Endothelial cell of umbilical vein (primary cell): ENCODE measurements at regions not wholly inside any gene's neighbourhood (a gene's known extent, or its start where the extent isn't known, plus 50 kb on each side); places are given as distances from the start of the nearest gene placed in this dataset.
A peak's percentile ranks its signal among the peaks of the same experiment; 100 is the strongest.

Experiments
- BruUV-seq: library from RNA; stranded (reverse); fragments of 400-500 nt; replicated peaks from 2 replicates; lab custom pipeline; 2021; lab: Mats Ljungman, UMichigan
- CTCF ChIA-PET: fragments of 300-600, 350-600 bp; sonication (Branson Sonifier 250); formaldehyde crosslinking; loops from one replicate; lab custom pipeline; 2021; ENCODE audit warnings: antibody characterized with exemption, inconsistent platforms; lab: Charles Lee
- POLR2A ChIA-PET: fragments of 300-600, 350-600 bp; sonication (Branson Sonifier 250); formaldehyde crosslinking; loops from one replicate; lab custom pipeline; 2021; ENCODE audit warnings: antibody characterized with exemption, inconsistent platforms; lab: Charles Lee
- DNase-seq: peaks from one replicate; pipeline ENCODE4 v3.0.0-alpha.2; 2011; ENCODE audit warnings: low read depth, low spot score
- FAIRE-seq: peaks from 2 replicates; lab custom pipeline; 2011; peaks lifted over from hg19 to GRCh38; lab: Jason Lieb, UNC
- H2AFZ ChIP-seq: 2 replicates; pipeline ENCODE4 v1.6.0; 2012; ENCODE audit warnings: low read depth, low read length, control low read depth, inconsistent platforms
- H3K27ac ChIP-seq: 2 replicates; pipeline ENCODE4 v1.5.1; 2011; ENCODE audit warnings: low read depth, mild to moderate bottlenecking, control low read depth, low read length, moderate library complexity; ENCODE audit not compliant: insufficient read depth
- H3K27me3 ChIP-seq, 2 experiments: 2 replicates each; pipeline versions ENCODE4 v1.6.0 to v1.6.1; 2011; ENCODE audit warnings: low read length in 2 of 2, mixed read lengths in 1 of 2; ENCODE audit not compliant: control insufficient read depth in 2 of 2, insufficient read depth in 2 of 2
- H3K36me3 ChIP-seq, 2 experiments: 2 replicates in 1 of 2; 3 replicates in 1 of 2; pipeline ENCODE4 v1.5.1; 2011; ENCODE audit warnings: low read length in 2 of 2, mild to moderate bottlenecking in 1 of 2, moderate library complexity in 1 of 2; ENCODE audit not compliant: control insufficient read depth in 2 of 2, insufficient read depth in 2 of 2; ENCODE audit errors: extremely low read depth in 1 of 2
- H3K4me1 ChIP-seq: 3 replicates; pipeline ENCODE4 v1.5.1; 2011; ENCODE audit warnings: mild to moderate bottlenecking, low read length; ENCODE audit not compliant: control insufficient read depth, insufficient read depth; ENCODE audit errors: extremely low read depth
- H3K4me2 ChIP-seq: 2 replicates; pipeline ENCODE4 v1.6.1; 2011; ENCODE audit warnings: low read length, control low read depth, mixed read lengths; ENCODE audit not compliant: insufficient read depth
- H3K4me3 ChIP-seq, 3 experiments: fragments of 200-600 bp in 1 of 3; sonication (generic), shearing (Covaris generic) in 1 of 3; replicated peaks in 1 of 3; 2 replicates each; pipeline ENCODE4 v1.5.1; 2011 to 2016; ENCODE audit warnings: control low read depth in 3 of 3, low read length in 3 of 3, mild to moderate bottlenecking in 2 of 3, inconsistent platforms in 1 of 3, low read depth in 1 of 3, moderate library complexity in 1 of 3; ENCODE audit not compliant: insufficient read depth in 1 of 3
- H3K79me2 ChIP-seq: 2 replicates; pipeline ENCODE4 v1.6.0; 2012; ENCODE audit warnings: low read length, inconsistent platforms; ENCODE audit not compliant: control insufficient read depth, insufficient read depth
- H3K9ac ChIP-seq: replicated peaks from 2 replicates; pipeline ENCODE3; 2011; ENCODE audit warnings: low read length, control low read depth; ENCODE audit not compliant: insufficient read depth; ENCODE audit errors: extremely low read depth
- H3K9me1 ChIP-seq: replicated peaks from 3 replicates; pipeline ENCODE4 v1.6.0; 2011; ENCODE audit warnings: mild to moderate bottlenecking, low read length; ENCODE audit not compliant: control insufficient read depth, insufficient read depth; ENCODE audit errors: extremely low read depth
- H3K9me3 ChIP-seq: replicated peaks from 2 replicates; pipeline ENCODE4 v1.5.1; 2012; ENCODE audit warnings: low read length, inconsistent platforms; ENCODE audit not compliant: control insufficient read depth, insufficient read depth
- H4K20me1 ChIP-seq: replicated peaks from 2 replicates; pipeline ENCODE3; 2011; ENCODE audit warnings: mild to moderate bottlenecking, low read length; ENCODE audit not compliant: control insufficient read depth, insufficient read depth; ENCODE audit errors: extremely low read depth
- EZH2 ChIP-seq: IDR thresholded peaks from 2 replicates; pipeline ENCODE4 v1.6.1; 2012; ENCODE audit warnings: borderline replicate concordance, low read depth, mild to moderate bottlenecking, moderate library complexity, low read length, inconsistent platforms; ENCODE audit not compliant: severe bottlenecking
- FOS ChIP-seq: IDR thresholded peaks from 2 replicates; pipeline ENCODE4 v1.6.1; 2011; ENCODE audit warnings: mild to moderate bottlenecking, low read length, moderate library complexity, borderline replicate concordance; ENCODE audit not compliant: insufficient read depth
- GATA2 ChIP-seq: IDR thresholded peaks from 2 replicates; pipeline ENCODE4 v1.7.0; 2011; ENCODE audit warnings: low read depth, mild to moderate bottlenecking, moderate library complexity, mixed read lengths, low read length; ENCODE audit not compliant: insufficient read length, insufficient read depth
- JUN ChIP-seq: IDR thresholded peaks from 2 replicates; pipeline ENCODE4 v1.6.1; 2011; ENCODE audit warnings: borderline replicate concordance, low read depth; ENCODE audit not compliant: insufficient read length, insufficient read depth
- MYC ChIP-seq: IDR thresholded peaks from one replicate; pipeline ENCODE4 v1.6.1; 2011; ENCODE audit warnings: mild to moderate bottlenecking, low read depth, low read length
- POLR2A ChIP-seq: IDR thresholded peaks from 2 replicates; pipeline ENCODE4 v1.6.1; 2012; ENCODE audit warnings: low read depth, mild to moderate bottlenecking, control low read depth, low read length
- POLR2AphosphoS5 ChIP-seq: IDR thresholded peaks from 2 replicates; pipeline ENCODE4 v1.6.1; 2012; ENCODE audit warnings: low read depth, mild to moderate bottlenecking, control low read depth, low read length, moderate library complexity; ENCODE audit not compliant: insufficient read depth
- dilution Hi-C: fragments of 300-500 bp; cut with MboI; formaldehyde crosslinking; loops from one replicate; pipeline ENCODE4 v1.15.0; 2019; ENCODE audit warnings: low sequenced_read_pairs; ENCODE audit not compliant: extremely low pct_ligation_motif_present
- intact Hi-C: fragments of 100-400 bp; cut with micrococcal nuclease; formaldehyde crosslinking; loops from one replicate; pipeline ENCODE4 v1.10.0; 2022
- TF ChIP-seq, protein P1 (sequence below), 2 donors: IDR thresholded peaks; 1 replicate in 1 of 2; 2 replicates in 1 of 2; pipeline ENCODE4 v1.5.1; 2011; ENCODE audit warnings: low read length in 2 of 2, mild to moderate bottlenecking in 2 of 2, moderate library complexity in 2 of 2, control low read depth in 1 of 2, inconsistent platforms in 1 of 2, low read depth in 1 of 2; ENCODE audit not compliant: insufficient read depth in 1 of 2; ENCODE audit errors: extremely low read depth in 1 of 2
- TF ChIP-seq, protein P2 (sequence below): IDR thresholded peaks from 2 replicates; pipeline ENCODE4 v1.6.1; 2011; ENCODE audit not compliant: insufficient read depth, insufficient read length

DNA sequence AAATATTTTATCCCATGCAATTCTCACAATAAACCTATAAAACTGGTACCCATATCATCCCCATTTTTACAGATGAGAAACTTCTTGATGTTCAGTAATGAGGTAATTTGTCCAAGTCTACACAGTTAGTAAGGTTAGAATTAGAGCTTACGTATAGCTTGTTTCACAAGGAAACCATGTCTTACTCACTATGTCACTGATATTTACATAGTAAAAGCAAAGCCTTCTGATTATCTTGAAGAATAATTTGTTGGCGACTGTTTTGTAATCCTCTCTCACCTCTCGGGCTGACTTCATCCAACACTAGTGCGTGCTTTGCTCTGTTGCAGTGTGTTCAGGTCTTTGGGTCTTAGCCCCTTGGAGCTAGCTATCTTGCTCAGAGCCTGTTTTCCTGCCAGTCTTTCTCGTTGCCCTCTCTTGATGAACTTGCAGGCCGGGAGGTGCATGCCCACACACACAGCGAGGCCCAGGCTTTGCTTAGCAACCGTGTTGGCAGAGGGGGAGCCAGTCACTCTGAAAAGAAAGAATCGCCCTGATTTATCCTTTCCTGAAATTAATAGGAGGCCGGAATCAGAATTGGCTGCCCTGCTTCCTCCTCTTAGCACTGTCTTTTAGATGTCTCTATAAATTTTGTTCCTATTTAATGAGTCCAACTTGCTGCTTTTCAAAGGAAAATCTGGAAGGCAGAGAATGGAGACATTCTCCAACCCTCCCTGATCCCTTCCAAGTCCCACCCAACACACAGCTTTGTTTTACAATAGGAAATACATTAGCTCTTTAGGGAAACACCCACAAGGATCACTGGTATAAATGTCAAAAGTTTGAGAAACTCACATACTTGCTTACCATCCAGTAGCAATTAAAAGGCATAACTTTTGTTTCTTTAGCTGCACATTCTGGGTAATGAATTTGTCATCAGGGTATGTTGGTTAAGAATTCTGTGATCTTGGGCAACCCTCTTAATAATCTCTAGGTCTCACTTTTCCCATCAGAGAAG, 97.6 kb upstream of the SEC11C start:
- H3K9me3 ChIP-seq, result no peaks in the 10 kb centered on the region
- intact Hi-C loops, result no loop called here

More for the DNA sequence above, 97.6 kb upstream of the SEC11C start:
- Histone ChIP-seq H3K79me2 (no peaks in the 10 kb centered on the region), H3K9me1 (no peaks in the 10 kb centered on the region), H3K27ac (no peak overlapping the region), H3K4me1 (no peaks in the 10 kb centered on the region), H3K9ac (no peak overlapping the region), H3K4me2 (no peak overlapping the region), H2AFZ (peak overlapping the region; percentile 2), H3K4me3 (no peak overlapping the region), H4K20me1 (no peaks in the 10 kb centered on the region), H3K27me3 (no peaks in the 10 kb centered on the region), H3K36me3 (no peaks in the 10 kb centered on the region)
- no peak for TF ChIP-seq GATA2
- TF ChIP-seq POLR2AphosphoS5, result no peak
- TF ChIP-seq FOS, result no peak
- no peak for TF ChIP-seq EZH2
- TF ChIP-seq MYC, result no peak
- TF ChIP-seq, protein P1, sequence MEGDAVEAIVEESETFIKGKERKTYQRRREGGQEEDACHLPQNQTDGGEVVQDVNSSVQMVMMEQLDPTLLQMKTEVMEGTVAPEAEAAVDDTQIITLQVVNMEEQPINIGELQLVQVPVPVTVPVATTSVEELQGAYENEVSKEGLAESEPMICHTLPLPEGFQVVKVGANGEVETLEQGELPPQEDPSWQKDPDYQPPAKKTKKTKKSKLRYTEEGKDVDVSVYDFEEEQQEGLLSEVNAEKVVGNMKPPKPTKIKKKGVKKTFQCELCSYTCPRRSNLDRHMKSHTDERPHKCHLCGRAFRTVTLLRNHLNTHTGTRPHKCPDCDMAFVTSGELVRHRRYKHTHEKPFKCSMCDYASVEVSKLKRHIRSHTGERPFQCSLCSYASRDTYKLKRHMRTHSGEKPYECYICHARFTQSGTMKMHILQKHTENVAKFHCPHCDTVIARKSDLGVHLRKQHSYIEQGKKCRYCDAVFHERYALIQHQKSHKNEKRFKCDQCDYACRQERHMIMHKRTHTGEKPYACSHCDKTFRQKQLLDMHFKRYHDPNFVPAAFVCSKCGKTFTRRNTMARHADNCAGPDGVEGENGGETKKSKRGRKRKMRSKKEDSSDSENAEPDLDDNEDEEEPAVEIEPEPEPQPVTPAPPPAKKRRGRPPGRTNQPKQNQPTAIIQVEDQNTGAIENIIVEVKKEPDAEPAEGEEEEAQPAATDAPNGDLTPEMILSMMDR (IDR thresholded peaks at IDR 0.05; ENCODE audit: extremely low read depth in 1 of 2, insufficient read depth in 1 of 2, low read depth in 1 of 2, low read length in 2 of 2), result no peak
- TF ChIP-seq POLR2A, result no peak
- TF ChIP-seq, protein P2, sequence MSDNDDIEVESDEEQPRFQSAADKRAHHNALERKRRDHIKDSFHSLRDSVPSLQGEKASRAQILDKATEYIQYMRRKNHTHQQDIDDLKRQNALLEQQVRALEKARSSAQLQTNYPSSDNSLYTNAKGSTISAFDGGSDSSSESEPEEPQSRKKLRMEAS, result no peak
- TF ChIP-seq JUN, result no peak
- DNase-seq, result peak; percentile 41
- FAIRE-seq, result no peak
- BruUV-seq, result no TSS peak
- POLR2A ChIA-PET, result no interaction called here
- dilution Hi-C loops, result no loop called here
- CTCF ChIA-PET, result interaction anchor here (0.5 to 2.6 kb wide), 5 partner anchors 22 to 213 kb away, joined by 3 to 13 read pairs (median 3); no protein-coding TSS in a partner anchor
